NOMO-1 (cell line): ENCODE measurements at regions not wholly inside any gene's neighbourhood (a gene's known extent, or its start where the extent isn't known, plus 50 kb on each side); places are given as distances from the start of the nearest gene placed in this dataset.

Experiments used
- DNase-seq, 2 experiments: peaks; one replicate each; lab custom pipeline; 2025; ENCODE audit not compliant: unreplicated experiment in 2 of 2; lab: John Stamatoyannopoulos, UW

GRCh38 chr18:22332590-22332989 lies 85.1 kb downstream of the CTAGE1 start:
- DNase-seq = peak; percentile 22 to 33

DNA sequence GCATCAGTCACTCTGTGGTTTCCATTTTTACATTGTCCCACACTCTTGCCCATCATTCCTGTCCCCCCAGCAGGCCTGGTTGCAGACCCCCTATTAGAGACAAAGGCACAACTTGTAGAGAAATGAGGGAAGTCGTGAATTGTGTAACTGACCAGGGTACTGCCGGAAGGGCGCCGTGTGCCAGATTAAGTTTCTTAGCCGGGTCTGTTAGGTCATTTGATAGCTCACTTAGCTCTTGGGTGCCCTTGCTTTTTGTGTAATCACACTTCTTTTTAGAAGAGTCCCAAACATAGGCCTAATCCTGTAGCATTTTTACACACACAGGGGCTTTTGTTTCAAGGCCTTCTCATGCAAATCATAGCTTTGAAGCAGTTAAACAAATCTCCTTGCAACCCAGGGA lies 87.2 kb downstream of the CTAGE1 start:
- peak in 1 of 2 experiments; percentile 12 for DNase-seq

DNA sequence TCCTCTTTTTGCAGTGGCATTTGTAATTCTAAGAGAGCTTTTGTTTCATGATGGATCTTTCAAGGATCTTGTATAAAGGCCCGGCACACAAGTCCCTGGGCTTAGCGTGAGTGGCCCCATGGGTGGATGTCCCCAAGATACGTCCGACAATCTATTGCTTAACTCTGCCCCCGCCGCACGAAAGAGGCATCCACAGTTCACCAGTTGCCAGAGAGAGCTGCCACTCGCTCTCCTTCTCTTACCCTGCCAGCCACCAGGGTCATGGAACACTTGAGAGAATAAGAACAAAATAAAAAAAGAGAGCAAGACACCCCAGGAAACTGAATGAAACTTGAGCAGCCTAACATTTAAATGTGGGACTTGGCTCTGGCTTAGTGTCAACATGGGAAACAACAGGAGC lies 92.3 kb downstream of the CTAGE1 start:
- DNase-seq = no peak

DNA sequence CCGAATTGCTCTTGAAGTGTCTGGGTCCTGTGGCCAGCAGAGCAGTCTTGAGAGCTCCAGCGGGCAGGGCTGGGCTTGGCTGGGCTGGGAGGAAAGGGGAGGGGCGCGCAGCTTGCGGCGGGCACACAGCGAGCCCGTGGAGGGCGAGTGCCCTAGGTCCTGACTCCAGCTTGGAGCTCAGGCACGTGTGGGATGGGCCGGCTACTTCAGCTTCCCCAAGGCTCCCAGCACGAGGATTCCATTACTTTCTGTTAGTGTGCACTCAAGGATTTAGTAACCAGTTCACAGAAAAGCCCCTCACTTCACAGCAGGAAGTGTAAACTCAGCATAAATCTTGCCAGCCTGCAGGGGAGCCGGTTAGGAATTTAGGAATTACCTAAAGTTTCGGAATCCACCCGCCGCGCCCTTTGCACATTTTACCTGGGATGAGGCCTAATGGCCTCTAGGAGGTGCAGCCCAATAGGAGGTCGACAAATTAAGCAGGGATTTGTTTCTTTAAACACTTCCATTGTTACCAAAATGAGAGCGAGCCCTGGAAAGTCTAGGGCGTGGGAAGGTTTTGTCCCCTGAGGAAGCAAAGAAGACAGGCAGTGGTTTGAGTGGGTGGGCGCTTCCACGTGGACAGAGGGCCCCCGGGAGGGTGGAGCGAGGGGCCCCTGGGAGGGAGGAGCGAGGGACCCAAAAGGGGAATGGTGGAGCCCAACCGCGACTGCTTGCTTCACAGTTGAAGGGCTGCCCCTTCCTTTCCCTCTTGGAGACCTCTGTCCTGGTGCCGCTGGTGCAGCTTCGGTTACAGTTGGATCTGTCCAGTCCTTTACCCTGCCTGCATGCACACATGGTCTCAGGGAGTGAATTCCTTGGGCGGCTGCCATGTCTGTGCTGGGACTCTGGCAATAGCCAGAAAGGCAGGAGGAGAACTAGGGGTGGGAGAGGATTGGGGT lies 93.3 kb downstream of the CTAGE1 start:
- peak; percentile 80 to 84 for DNase-seq

- DNase-seq = peak; percentile 77 to 93
Observed at GRCh38 chr18:22322243-22322691, 95.4 kb downstream of the CTAGE1 start.

GRCh38 chr18:22320771-22321170 lies 96.9 kb downstream of the CTAGE1 start:
- peak; percentile 33 to 51 for DNase-seq

DNA sequence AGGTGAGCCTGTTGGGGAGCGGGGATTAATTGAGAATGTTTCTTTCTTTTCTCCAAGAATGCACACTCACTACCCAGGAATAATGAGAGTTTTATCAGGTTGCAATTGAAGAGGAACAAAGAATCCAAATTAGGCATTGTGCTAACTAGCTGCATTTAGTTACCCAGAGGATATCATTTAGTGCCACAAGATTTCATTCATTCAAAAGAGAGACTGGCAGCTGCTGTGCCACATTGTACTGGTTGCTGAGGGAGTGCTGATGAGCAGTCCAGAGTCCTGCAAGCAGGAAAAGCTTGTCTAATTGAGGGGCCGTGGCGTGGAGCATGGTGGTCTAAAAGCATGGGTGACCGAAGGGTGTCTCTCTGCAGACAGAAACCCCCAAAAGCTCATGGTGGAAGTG lies 97.6 kb downstream of the CTAGE1 start:
- no peak for DNase-seq

DNA sequence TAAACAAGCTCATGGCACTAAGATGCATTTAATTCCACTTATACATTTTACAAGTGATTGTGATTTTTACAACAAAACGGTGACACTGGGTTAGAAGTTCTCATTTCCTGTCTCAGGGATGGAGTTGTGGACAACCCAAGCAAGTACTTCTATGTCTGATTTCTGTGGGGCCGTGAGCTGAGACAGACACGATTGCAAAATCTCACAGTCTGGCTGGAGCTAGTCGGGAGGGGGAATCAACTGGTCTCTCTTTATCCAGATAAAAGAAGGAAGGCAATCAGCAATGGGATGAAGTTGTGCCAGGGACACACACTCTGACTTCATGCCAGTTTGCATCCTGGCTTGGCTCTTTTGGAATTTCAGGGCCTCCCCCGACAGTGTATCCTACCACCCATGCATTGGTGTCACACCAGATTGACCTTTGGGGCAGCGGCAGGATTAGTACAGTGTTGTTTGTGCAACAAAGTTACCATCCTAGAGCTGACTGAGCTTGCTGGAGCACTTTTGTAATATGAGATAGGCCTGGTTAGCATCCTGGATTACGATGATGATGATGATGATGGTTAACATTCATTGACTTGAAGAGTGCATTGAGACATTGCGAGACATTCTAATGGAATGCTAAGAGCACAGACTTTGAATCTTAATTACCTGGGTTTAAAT lies 98.8 kb downstream of the CTAGE1 start:
- DNase-seq = peak; percentile 30 to 64

DNA sequence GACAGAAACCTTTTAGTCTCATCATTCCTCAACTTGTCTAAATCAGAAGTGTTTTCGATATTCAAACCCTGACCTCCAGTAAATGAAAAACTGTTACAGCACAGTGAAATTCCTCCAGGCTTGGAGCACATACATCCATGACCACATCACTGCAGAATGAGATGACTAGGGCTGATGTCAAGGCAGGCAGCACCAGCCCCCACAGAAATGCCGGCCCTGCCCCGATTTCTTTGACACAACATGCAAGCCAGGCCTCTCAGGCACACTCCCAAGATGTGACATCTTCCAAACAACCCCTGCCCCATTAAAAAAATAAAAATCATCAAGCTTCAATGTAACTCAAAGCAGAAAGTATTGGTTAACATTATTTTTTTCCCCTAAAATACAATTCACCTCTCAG lies 103.3 kb downstream of the CTAGE1 start:
- no peak for DNase-seq

- no peak for DNase-seq
Observed at GRCh38 chr18:22314001-22314400, 103.7 kb downstream of the CTAGE1 start.

- no peak for DNase-seq
Observed at GRCh38 chr18:22311301-22311700, 106.4 kb downstream of the CTAGE1 start.

GRCh38 chr18:22309191-22309590 lies 108.5 kb downstream of the CTAGE1 start:
- DNase-seq = no peak

GRCh38 chr18:22307528-22307927 lies 110.2 kb downstream of the CTAGE1 start:
- peak; percentile 78 to 82 for DNase-seq

DNA sequence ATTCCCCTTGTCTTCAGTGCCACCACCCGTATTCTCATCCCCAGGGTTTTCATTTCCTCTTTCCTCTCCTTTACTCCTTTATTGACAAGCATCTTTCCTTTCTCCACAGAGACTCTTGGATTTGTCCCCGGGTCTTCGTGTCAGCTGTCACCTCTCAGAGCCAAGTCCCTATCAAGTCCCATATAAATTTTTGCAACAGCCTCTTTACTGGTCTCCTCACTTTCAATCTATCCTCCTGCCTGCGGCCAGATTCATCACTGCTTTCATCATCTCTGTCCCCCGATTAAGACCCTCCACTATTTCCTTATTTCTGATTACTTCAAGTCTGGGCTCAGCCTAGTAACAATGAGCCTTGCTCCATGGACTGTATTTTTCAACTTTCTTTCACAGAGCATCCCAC lies 113.8 kb downstream of the CTAGE1 start:
- DNase-seq = no peak

- DNase-seq = peak; percentile 76 to 95
Observed at GRCh38 chr18:22302144-22302543, 115.6 kb downstream of the CTAGE1 start.

DNA sequence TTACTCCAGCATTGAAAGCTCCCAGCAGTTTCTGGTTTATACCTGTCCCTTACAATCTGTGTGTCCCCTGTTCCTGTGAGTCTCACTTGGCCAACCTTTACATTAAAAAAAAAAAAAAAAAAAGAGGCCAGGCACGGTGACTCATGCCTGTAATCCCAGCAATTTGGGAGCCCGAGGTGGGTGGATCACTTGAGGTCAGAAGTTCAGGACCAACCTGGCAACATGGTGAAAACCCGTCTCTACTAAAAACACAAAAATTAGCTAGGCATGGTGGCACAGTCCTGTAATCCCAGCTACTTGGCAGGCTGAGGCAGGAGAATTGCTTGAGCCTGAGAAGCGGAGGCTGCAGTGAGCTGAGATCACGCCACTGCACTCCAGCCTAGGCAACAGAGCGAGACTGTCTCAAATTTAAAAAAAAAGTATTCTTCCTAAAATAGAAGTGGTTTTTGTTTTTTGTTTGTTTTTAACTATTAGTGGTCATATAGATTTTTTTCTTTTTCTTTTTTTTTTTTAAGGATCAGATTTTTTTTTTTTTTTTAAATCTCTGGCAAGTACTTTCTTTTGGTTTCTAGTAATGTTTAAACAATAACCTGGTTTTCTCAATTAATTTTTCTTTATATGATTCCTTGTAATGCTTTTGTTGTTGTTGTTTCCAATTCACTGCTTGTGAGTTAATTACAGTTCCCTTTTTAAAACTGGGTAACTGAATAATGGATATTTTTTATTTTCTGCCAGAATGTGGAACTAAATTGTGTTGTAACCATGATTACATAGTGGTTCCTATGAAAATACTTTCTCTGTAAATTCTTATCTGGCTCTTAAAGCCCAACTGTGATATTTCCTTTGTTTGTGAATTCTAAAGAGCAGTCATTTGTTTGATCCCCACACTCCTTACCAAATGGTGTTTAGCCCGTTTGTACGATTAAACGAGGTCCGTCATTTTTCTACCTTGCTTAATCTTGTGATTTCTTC lies 116.8 kb downstream of the CTAGE1 start:
- DNase-seq = peak; percentile 12 to 84

GRCh38 chr18:22297008-22297407 lies 120.7 kb downstream of the CTAGE1 start:
- no peak for DNase-seq

DNA sequence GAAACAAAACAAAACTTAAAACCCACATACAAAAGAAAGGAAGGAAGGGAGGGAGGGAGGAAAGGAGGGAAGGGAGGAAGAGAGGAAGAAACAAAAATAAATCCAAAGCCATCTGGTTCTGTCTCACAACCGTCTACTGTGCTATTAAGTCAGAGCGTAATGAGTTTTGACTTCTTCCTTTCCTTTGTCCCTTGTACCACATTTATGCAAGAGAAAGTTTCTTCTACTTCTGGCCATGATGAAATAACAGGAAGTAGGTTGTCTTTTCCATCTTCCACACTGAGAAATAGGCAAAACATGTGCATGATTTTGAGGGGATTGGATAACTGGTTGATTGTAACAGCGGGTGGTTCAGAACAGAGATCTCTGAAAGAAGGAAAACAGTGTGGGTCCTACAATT lies 121.4 kb downstream of the CTAGE1 start:
- DNase-seq = peak; percentile 12 to 70

GRCh38 chr18:22293417-22293816 lies 124.0 kb downstream of the GATA6 start:
- DNase-seq = peak; percentile 17 to 37

- DNase-seq = no peak
Observed at GRCh38 chr18:22290004-22290403, 120.6 kb downstream of the GATA6 start.

- DNase-seq = no peak
Observed at GRCh38 chr18:22286585-22286984, 117.2 kb downstream of the GATA6 start.
